ENCODE measurements at regions not wholly inside any gene's neighbourhood (a gene's known extent, or its start where the extent isn't known, plus 50 kb on each side); places are given as distances from the start of the nearest gene placed in this dataset.
"Not testable (repeated sequence)": the region's sequence is repeated elsewhere in the genome, so short reads cannot be mapped to it uniquely, and the experiment has no call there.

GRCh38 chr10:26621243-26621888 lies 76.1 kb upstream of the PDSS1 start:
- Histone ChIP-seq H3K9ac (ENCODE audit: low read length) (no peak overlapping the region), H3K27me3 (ENCODE audit: control insufficient read depth, insufficient read depth, low read length) (no peaks in the 10 kb centered on the region), H3K27ac (ENCODE audit: low read depth, low read length) (no peak overlapping the region), H3K4me1 (ENCODE audit: control insufficient read depth, insufficient read depth, low read length) (no peaks in the 10 kb centered on the region), H3K36me3 (ENCODE audit: control insufficient read depth, insufficient read depth, low read length) (no peaks in the 10 kb centered on the region), H3K4me3 (ENCODE audit: low read length) (no peak overlapping the region)

- Histone ChIP-seq H3K4me3 (ENCODE audit: low read length) (peak overlapping the region; percentile 45), H3K4me1 (ENCODE audit: control insufficient read depth, insufficient read depth, low read length) (no peaks in the 10 kb centered on the region), H3K27me3 (ENCODE audit: control insufficient read depth, insufficient read depth, low read length) (no peaks in the 10 kb centered on the region), H3K36me3 (ENCODE audit: control insufficient read depth, insufficient read depth, low read length) (no peaks in the 10 kb centered on the region), H3K27ac (ENCODE audit: low read depth, low read length) (no peak overlapping the region), H3K9ac (ENCODE audit: low read length) (no peak overlapping the region)
Observed at GRCh38 chr10:26621889-26622711, 75.4 kb upstream of the PDSS1 start.

- Histone ChIP-seq H3K4me3 (ENCODE audit: low read length) (peak overlapping the region; percentile 45), H3K9ac (ENCODE audit: low read length) (no peak overlapping the region)
Observed at GRCh38 chr10:26622891-26623290, 74.6 kb upstream of the PDSS1 start.

GRCh38 chr10:26624006-26624405 lies 73.5 kb upstream of the PDSS1 start:
- Histone ChIP-seq H3K4me1 (ENCODE audit: control insufficient read depth, insufficient read depth, low read length) (no peaks in the 10 kb centered on the region), H3K36me3 (ENCODE audit: control insufficient read depth, insufficient read depth, low read length) (no peaks in the 10 kb centered on the region), H3K27me3 (ENCODE audit: control insufficient read depth, insufficient read depth, low read length) (no peaks in the 10 kb centered on the region), H3K27ac (ENCODE audit: low read depth, low read length) (no peak overlapping the region), H3K4me3 (ENCODE audit: low read length) (no peak overlapping the region), H3K9ac (ENCODE audit: low read length) (no peak overlapping the region)

More at GRCh38 chr10:26622891-26623290, 74.6 kb upstream of the PDSS1 start:
- no peak overlapping the region for H3K27ac ChIP-seq (ENCODE audit: low read depth, low read length)
- no peaks in the 10 kb centered on the region for H3K27me3 ChIP-seq (ENCODE audit: control insufficient read depth, insufficient read depth, low read length)
- no peaks in the 10 kb centered on the region for H3K36me3 ChIP-seq (ENCODE audit: control insufficient read depth, insufficient read depth, low read length)
- no peaks in the 10 kb centered on the region for H3K4me1 ChIP-seq (ENCODE audit: control insufficient read depth, insufficient read depth, low read length)

GRCh38 chr10:26626066-26626465 lies 71.4 kb upstream of the PDSS1 start:
- no peak overlapping the region for H3K9ac ChIP-seq (ENCODE audit: low read length)
- no peaks in the 10 kb centered on the region for H3K27me3 ChIP-seq (ENCODE audit: control insufficient read depth, insufficient read depth, low read length)
- no peaks in the 10 kb centered on the region for H3K36me3 ChIP-seq (ENCODE audit: control insufficient read depth, insufficient read depth, low read length)
- H3K4me3 ChIP-seq (ENCODE audit: low read length), result no peak overlapping the region
- no peak overlapping the region for H3K27ac ChIP-seq (ENCODE audit: low read depth, low read length)
- no peaks in the 10 kb centered on the region for H3K4me1 ChIP-seq (ENCODE audit: control insufficient read depth, insufficient read depth, low read length)

- Histone ChIP-seq H3K27ac (ENCODE audit: low read depth, low read length) (no peak overlapping the region), H3K27me3 (ENCODE audit: control insufficient read depth, insufficient read depth, low read length) (no peaks in the 10 kb centered on the region), H3K36me3 (ENCODE audit: control insufficient read depth, insufficient read depth, low read length) (no peaks in the 10 kb centered on the region), H3K4me1 (ENCODE audit: control insufficient read depth, insufficient read depth, low read length) (no peaks in the 10 kb centered on the region), H3K9ac (ENCODE audit: low read length) (no peak overlapping the region), H3K4me3 (ENCODE audit: low read length) (no peak overlapping the region)
Observed at GRCh38 chr10:26627324-26627723, 70.2 kb upstream of the PDSS1 start.

- H3K36me3 ChIP-seq (ENCODE audit: control insufficient read depth, insufficient read depth, low read length), result no peaks in the 10 kb centered on the region
- no peaks in the 10 kb centered on the region for H3K27me3 ChIP-seq (ENCODE audit: control insufficient read depth, insufficient read depth, low read length)
- H3K9ac ChIP-seq (ENCODE audit: low read length), result no peak overlapping the region
- H3K4me1 ChIP-seq (ENCODE audit: control insufficient read depth, insufficient read depth, low read length), result no peaks in the 10 kb centered on the region
- H3K27ac ChIP-seq (ENCODE audit: low read depth, low read length), result no peak overlapping the region
- no peak overlapping the region for H3K4me3 ChIP-seq (ENCODE audit: low read length)
Observed at GRCh38 chr10:26628395-26628794, 69.1 kb upstream of the PDSS1 start.

- H3K4me1 ChIP-seq (ENCODE audit: control insufficient read depth, insufficient read depth, low read length); H3K27me3 ChIP-seq (ENCODE audit: control insufficient read depth, insufficient read depth, low read length); H3K27ac ChIP-seq (ENCODE audit: low read depth, low read length); H3K4me3 ChIP-seq (ENCODE audit: low read length); H3K9ac ChIP-seq (ENCODE audit: low read length); H3K36me3 ChIP-seq (ENCODE audit: control insufficient read depth, insufficient read depth, low read length): not testable (repeated sequence)
Observed at GRCh38 chr10:26632171-26632570, 65.3 kb upstream of the PDSS1 start.

- H3K36me3 ChIP-seq (ENCODE audit: control insufficient read depth, insufficient read depth, low read length); H3K27ac ChIP-seq (ENCODE audit: low read depth, low read length): not testable (repeated sequence)
Observed at GRCh38 chr10:26634111-26634510, 63.4 kb upstream of the PDSS1 start.

GRCh38 chr10:26637521-26638275 lies 59.8 kb upstream of the PDSS1 start:
- H3K36me3 ChIP-seq (ENCODE audit: control insufficient read depth, insufficient read depth, low read length), result no peaks in the 10 kb centered on the region
- no peak overlapping the region for H3K9ac ChIP-seq (ENCODE audit: low read length)
- no peak overlapping the region for H3K27ac ChIP-seq (ENCODE audit: low read depth, low read length)
- no peaks in the 10 kb centered on the region for H3K27me3 ChIP-seq (ENCODE audit: control insufficient read depth, insufficient read depth, low read length)
- H3K4me3 ChIP-seq (ENCODE audit: low read length), result no peak overlapping the region
- no peaks in the 10 kb centered on the region for H3K4me1 ChIP-seq (ENCODE audit: control insufficient read depth, insufficient read depth, low read length)

More at GRCh38 chr10:26634111-26634510, 63.4 kb upstream of the PDSS1 start:
- H3K9ac ChIP-seq (ENCODE audit: low read length); H3K4me1 ChIP-seq (ENCODE audit: control insufficient read depth, insufficient read depth, low read length); H3K27me3 ChIP-seq (ENCODE audit: control insufficient read depth, insufficient read depth, low read length); H3K4me3 ChIP-seq (ENCODE audit: low read length): not testable (repeated sequence)

GRCh38 chr10:26640391-26640790 lies 57.1 kb upstream of the PDSS1 start:
- Histone ChIP-seq H3K27ac (ENCODE audit: low read depth, low read length) (no peak overlapping the region), H3K36me3 (ENCODE audit: control insufficient read depth, insufficient read depth, low read length) (no peaks in the 10 kb centered on the region), H3K9ac (ENCODE audit: low read length) (no peak overlapping the region), H3K4me3 (ENCODE audit: low read length) (no peak overlapping the region), H3K4me1 (ENCODE audit: control insufficient read depth, insufficient read depth, low read length) (no peaks in the 10 kb centered on the region), H3K27me3 (ENCODE audit: control insufficient read depth, insufficient read depth, low read length) (no peaks in the 10 kb centered on the region)

GRCh38 chr10:26642896-26643653 lies 54.4 kb upstream of the PDSS1 start:
- no peaks in the 10 kb centered on the region for H3K4me1 ChIP-seq (ENCODE audit: control insufficient read depth, insufficient read depth, low read length)
- H3K4me3 ChIP-seq (ENCODE audit: low read length), result no peak overlapping the region
- H3K27ac ChIP-seq (ENCODE audit: low read depth, low read length), result no peak overlapping the region
- no peak overlapping the region for H3K9ac ChIP-seq (ENCODE audit: low read length)
- no peaks in the 10 kb centered on the region for H3K27me3 ChIP-seq (ENCODE audit: control insufficient read depth, insufficient read depth, low read length)
- no peaks in the 10 kb centered on the region for H3K36me3 ChIP-seq (ENCODE audit: control insufficient read depth, insufficient read depth, low read length)

Measured in rectal smooth muscle tissue (tissue), 1 donor.